ENCODE measurements at regions not wholly inside any gene's neighbourhood (a gene's known extent, or its start where the extent isn't known, plus 50 kb on each side); places are given as distances from the start of the nearest gene placed in this dataset.
"Not testable (repeated sequence)": the region's sequence is repeated elsewhere in the genome, so short reads cannot be mapped to it uniquely, and the experiment has no call there.

DNA sequence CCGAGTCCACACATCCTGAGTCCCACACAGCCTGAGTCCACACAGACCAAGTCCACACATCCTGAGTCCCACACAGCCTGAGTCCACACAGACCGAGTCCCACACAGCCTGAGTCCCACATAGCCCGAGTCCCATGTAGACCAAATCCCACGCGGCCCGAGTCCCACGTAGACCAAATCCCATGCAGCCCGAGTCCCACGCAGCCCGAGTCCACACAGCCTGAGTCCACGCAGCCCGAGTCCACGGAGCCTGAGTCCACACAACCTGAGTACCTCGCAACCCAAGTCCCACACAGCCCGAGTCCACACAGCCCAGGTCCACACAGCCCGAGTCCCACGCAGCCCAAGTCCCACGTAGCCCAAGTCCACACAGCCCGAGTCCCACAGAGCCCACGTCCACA lies 60.0 kb upstream of the DACT2 start:
- not testable (repeated sequence) for TF ChIP-seq POLR2A (IDR thresholded peaks at IDR 0.05; ENCODE audit: low read length); GATA1 (IDR thresholded peaks at IDR 0.05; ENCODE audit: low read depth, low read length)
